Erythroblast (primary cell): ENCODE measurements at regions not wholly inside any gene's neighbourhood (a gene's known extent, or its start where the extent isn't known, plus 50 kb on each side); places are given as distances from the start of the nearest gene placed in this dataset.

ENCODE experiments used
- GATA1 ChIP-seq: IDR thresholded peaks from 2 replicates; pipeline ENCODE4 v1.6.1; 2011; ENCODE audit warnings: low read depth, mild to moderate bottlenecking, control low read depth, low read length, moderate library complexity
- POLR2A ChIP-seq: IDR thresholded peaks from 2 replicates; pipeline ENCODE4 v1.6.1; 2011; ENCODE audit warnings: mild to moderate bottlenecking, low read length

GRCh38 chr3:127074900-127075360 lies 92.0 kb downstream of the PLXNA1 start:
- no peak for TF ChIP-seq GATA1
- TF ChIP-seq POLR2A: no peak
